ENCODE measurements at regions not wholly inside any gene's neighbourhood (a gene's known extent, or its start where the extent isn't known, plus 50 kb on each side); places are given as distances from the start of the nearest gene placed in this dataset.
A peak's percentile ranks its signal among the peaks of the same experiment; 100 is the strongest.

DNA sequence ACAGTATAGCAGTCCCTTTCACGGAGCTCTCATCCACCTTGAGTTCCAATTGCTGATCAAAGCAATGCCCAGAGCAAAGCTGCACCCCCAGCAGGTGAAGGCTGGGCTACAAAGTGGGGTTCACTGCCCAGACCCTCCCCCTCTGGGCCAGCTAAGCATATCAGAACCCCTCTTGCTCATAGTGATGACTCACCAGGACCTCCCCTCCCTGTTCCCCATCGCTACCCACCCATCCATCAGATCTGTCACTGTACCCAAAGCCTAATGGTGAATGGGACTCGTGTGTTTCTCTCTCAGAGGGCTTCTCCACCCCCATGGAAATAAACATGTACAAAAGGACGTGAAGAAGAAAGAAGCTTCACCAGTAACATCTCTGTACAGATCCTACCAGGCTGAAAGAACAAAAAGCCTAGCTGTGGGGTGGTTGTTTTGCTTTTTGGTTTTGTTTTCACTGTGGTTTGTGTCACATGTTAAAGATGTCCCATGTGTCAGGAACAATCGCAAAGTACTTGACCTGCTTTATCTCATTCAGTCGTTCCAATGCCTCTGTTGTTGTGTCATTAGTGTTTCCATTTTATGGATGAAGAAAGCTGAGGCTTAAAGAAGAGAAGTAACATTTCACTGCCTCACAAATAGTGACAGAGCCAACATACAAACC lies 518.5 kb downstream of the CD83 start:
- H3K36me3 ChIP-seq, result no peaks in the 10 kb centered on the region
- H3K9me3 ChIP-seq, result no peaks in the 10 kb centered on the region
- H3K27ac ChIP-seq, result no peak overlapping the region
- intact Hi-C loops (cut with DNase I), result no loop called here
- H3K4me1 ChIP-seq (ENCODE audit: insufficient read depth), result peaks cover 3% of the 10 kb centered on the region
- no peaks in the 10 kb centered on the region for H3K27me3 ChIP-seq
- no peak for DNase-seq
- H3K4me3 ChIP-seq, result no peak overlapping the region
- TF ChIP-seq EP300 (IDR thresholded peaks at IDR 0.05), result no peak
- WGBS, 3 donors, result 69 to 76% (median 75%) methylated on average over 6 of the region's 6 CpGs

DNA sequence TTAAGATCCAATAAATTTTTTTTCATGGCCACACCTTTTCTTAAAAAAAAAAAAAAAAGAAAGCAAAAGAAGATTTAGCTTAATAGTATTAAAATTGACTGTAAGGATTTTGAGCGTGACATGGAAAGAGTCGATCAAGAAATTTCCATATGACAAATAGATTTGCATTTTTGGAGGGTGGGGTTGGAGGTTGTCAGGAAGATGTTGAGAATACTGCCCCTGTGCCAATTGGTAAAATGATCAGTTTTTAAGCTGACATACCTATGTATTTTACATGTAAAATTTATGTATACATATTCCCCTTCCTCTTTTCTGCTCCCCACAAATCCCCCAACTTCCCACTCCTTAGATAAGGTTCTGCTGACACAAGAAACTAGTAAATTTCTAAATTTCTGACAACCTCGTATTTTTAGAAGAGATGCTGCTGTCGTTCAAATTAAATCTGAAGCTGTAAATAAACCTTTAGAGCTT lies 520.9 kb downstream of the CD83 start:
- DNase-seq, result no peak
- Histone ChIP-seq H3K27ac (no peak overlapping the region), H3K27me3 (no peaks in the 10 kb centered on the region), H3K36me3 (no peaks in the 10 kb centered on the region), H3K9me3 (no peaks in the 10 kb centered on the region), H3K4me3 (no peak overlapping the region), H3K4me1 (ENCODE audit: insufficient read depth) (peaks cover 3% of the 10 kb centered on the region)
- intact Hi-C loops (cut with DNase I), result no loop called here
- WGBS, 3 donors, result 53 to 60% (median 57%) methylated on average over 4 of the region's 4 CpGs
- TF ChIP-seq, protein P1, sequence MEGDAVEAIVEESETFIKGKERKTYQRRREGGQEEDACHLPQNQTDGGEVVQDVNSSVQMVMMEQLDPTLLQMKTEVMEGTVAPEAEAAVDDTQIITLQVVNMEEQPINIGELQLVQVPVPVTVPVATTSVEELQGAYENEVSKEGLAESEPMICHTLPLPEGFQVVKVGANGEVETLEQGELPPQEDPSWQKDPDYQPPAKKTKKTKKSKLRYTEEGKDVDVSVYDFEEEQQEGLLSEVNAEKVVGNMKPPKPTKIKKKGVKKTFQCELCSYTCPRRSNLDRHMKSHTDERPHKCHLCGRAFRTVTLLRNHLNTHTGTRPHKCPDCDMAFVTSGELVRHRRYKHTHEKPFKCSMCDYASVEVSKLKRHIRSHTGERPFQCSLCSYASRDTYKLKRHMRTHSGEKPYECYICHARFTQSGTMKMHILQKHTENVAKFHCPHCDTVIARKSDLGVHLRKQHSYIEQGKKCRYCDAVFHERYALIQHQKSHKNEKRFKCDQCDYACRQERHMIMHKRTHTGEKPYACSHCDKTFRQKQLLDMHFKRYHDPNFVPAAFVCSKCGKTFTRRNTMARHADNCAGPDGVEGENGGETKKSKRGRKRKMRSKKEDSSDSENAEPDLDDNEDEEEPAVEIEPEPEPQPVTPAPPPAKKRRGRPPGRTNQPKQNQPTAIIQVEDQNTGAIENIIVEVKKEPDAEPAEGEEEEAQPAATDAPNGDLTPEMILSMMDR (IDR thresholded peaks at IDR 0.05), result no peak
- no peak for TF ChIP-seq POLR2A (IDR thresholded peaks at IDR 0.05)
- no peak for TF ChIP-seq EP300 (IDR thresholded peaks at IDR 0.05)

DNA sequence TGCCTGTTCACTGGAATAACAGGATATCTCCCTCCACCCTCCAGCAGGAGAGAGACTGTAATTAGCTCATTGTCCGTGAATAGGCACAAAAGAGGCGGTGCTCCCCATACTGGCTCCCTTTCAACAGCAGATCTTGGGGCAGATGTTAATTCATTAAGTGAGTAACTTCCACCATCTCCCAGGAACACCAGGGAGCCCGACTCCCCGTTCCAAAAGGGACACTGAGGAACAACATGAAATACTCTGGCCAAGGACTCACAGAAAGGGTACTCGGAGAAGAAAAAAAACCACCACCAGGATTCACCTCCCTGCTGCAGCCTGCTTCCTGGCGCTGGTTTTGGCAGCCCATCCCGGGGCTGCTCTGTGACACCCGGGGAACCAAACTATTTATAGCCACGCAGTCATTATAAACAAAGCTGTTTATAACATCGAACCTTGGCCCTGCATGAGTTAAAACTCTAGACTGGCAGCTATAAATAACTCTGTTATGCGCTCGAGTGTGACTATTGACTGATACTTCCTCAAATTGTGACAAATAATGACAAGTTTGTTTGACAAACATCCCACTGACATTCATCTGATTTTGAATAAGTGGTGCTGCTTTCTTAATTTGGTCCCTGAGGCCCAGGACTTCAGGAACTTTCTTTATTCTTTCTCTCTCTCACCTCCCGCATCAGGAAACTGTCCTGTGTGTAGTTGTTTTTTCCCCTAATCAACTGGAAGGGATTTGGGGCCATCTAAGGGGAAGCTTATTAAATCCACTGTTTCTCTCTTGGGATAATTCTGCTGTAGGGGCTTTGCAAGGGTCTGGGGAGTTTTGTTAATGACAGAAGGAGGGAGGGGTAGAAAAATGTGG lies 521.6 kb downstream of the CD83 start:
- peak overlapping the region in 1 of 2 donors; percentile 0 for H3K27ac ChIP-seq
- H3K36me3 ChIP-seq, result no peaks in the 10 kb centered on the region
- H3K4me3 ChIP-seq, result no peak overlapping the region
- no peaks in the 10 kb centered on the region for H3K9me3 ChIP-seq
- DNase-seq, result peak in 1 of 5 donors; percentile 28
- H3K4me1 ChIP-seq (ENCODE audit: insufficient read depth), result peaks cover 3% of the 10 kb centered on the region
- intact Hi-C loops (cut with DNase I), result no loop called here
- H3K27me3 ChIP-seq, result no peaks in the 10 kb centered on the region
- WGBS, 3 donors, result 16 to 23% (median 16%) methylated on average over 13 of the region's 13 CpGs
- TF ChIP-seq EP300 (IDR thresholded peaks at IDR 0.05) (no peak), POLR2A (IDR thresholded peaks at IDR 0.05) (no peak)
- TF ChIP-seq, protein P1 (IDR thresholded peaks at IDR 0.05), result no peak

DNA sequence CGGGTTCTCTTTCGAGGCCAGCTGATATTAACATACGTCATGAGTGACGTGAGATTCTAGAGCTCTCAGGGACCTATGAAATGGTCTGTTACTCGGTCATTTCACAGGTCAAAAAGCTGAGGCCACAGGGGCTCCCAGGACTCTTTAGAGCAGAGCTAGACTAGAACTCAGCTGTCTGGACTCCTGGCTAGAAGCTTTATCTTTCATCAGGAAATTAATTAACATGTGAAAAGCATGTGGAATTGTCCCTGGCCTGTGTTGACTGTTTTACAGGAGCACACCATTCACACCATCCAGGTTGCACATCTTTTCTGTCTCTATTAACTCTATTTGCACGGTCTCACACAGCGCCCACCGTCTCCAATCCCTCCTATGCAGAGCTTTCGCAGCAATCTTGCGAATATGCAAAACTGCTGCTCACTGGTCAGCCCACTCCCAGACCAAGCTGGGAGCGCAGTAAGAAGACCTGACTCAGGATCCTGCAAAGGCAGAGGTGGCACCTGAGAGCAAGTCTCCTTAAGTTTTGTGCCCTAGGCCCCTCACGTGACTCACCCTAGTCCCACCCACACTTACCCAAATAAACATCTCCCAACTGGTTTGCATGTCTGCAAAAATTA lies 522.5 kb downstream of the CD83 start:
- DNase-seq, result no peak
- TF ChIP-seq EP300 (IDR thresholded peaks at IDR 0.05), result no peak
- Histone ChIP-seq H3K27me3 (no peaks in the 10 kb centered on the region), H3K9me3 (no peaks in the 10 kb centered on the region), H3K4me1 (ENCODE audit: insufficient read depth) (peaks cover 3% of the 10 kb centered on the region), H3K36me3 (no peaks in the 10 kb centered on the region), H3K27ac (no peak overlapping the region), H3K4me3 (no peak overlapping the region)
- intact Hi-C loops (cut with DNase I), result no loop called here
- WGBS, 3 donors, result 93 to 94% (median 94%) methylated on average over 12 of the region's 12 CpGs

DNA sequence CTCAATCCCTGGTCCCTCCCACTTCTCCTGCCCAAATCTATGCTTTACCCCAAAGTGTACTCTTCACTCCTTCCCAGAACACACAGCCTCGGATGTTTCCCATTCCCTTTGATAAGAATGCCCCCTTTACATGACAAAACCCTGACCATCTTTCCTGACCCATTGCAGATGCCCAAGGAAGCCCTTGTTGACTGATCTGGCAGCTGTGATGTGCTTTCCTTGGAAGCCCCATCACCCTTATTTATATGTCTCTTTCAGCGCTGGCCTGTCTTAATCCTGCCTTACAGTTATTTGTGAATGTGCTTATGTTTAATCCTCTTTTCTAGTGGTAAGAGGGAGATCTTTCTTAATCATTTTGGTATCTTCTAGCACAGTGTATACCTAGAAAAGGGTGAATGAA lies 523.1 kb downstream of the CD83 start:
- Histone ChIP-seq H3K4me1 (ENCODE audit: insufficient read depth) (peaks cover 3% of the 10 kb centered on the region), H3K9me3 (no peaks in the 10 kb centered on the region), H3K4me3 (no peak overlapping the region), H3K27ac (no peak overlapping the region), H3K36me3 (no peaks in the 10 kb centered on the region), H3K27me3 (no peaks in the 10 kb centered on the region)
- DNase-seq, result no peak
- intact Hi-C loops (cut with DNase I), result no loop called here
- 77 to 87% (median 83%) methylated on average over 2 of the region's 2 CpGs for WGBS, 3 donors
- TF ChIP-seq, protein P1 (IDR thresholded peaks at IDR 0.05), result no peak
- no peak for TF ChIP-seq EP300 (IDR thresholded peaks at IDR 0.05)
- no peak for TF ChIP-seq POLR2A (IDR thresholded peaks at IDR 0.05)
